Fibroblast of skin of left biceps (primary cell): ENCODE measurements at regions not wholly inside any gene's neighbourhood (a gene's known extent, or its start where the extent isn't known, plus 50 kb on each side); places are given as distances from the start of the nearest gene placed in this dataset.

Source experiments
- DNase-seq, 2 experiments: peaks; one replicate each; pipeline ENCODE4 v3.0.0-alpha.2; 2013; ENCODE audit warnings: low read depth in 2 of 2

GRCh38 chr15:37260255-37260654 is 159.9 kb upstream of the MEIS2 start:
- no peak for DNase-seq

GRCh38 chr15:37261685-37262084 is 161.3 kb upstream of the MEIS2 start:
- DNase-seq = no peak

GRCh38 chr15:37262922-37263608 is 162.7 kb upstream of the MEIS2 start:
- no peak for DNase-seq

- DNase-seq = peak; percentile 1 to 13
These were observed 188.9 kb upstream of the MEIS2 start for GRCh38 chr15:37289109-37289765.

- no peak for DNase-seq
These were observed 191.6 kb upstream of the MEIS2 start for GRCh38 chr15:37291920-37292319.

GRCh38 chr15:37298271-37298670 is 197.9 kb upstream of the MEIS2 start:
- no peak for DNase-seq

GRCh38 chr15:37339437-37339836 is 239.1 kb upstream of the MEIS2 start:
- DNase-seq = no peak

- no peak for DNase-seq
These were observed 239.5 kb upstream of the MEIS2 start for GRCh38 chr15:37339856-37340255.

GRCh38 chr15:37340438-37340837 is 240.1 kb upstream of the MEIS2 start:
- no peak for DNase-seq

- DNase-seq = no peak
These were observed 258.9 kb upstream of the MEIS2 start for GRCh38 chr15:37359101-37359892.

GRCh38 chr15:37359893-37360290 is 259.5 kb upstream of the MEIS2 start:
- no peak for DNase-seq

- no peak for DNase-seq
These were observed 260.4 kb upstream of the MEIS2 start for GRCh38 chr15:37360724-37361123.

GRCh38 chr15:37361621-37362020 is 261.3 kb upstream of the MEIS2 start:
- no peak for DNase-seq

- DNase-seq = no peak
These were observed 262.1 kb upstream of the MEIS2 start for GRCh38 chr15:37362414-37362813.

GRCh38 chr15:37368961-37369360 is 268.6 kb upstream of the MEIS2 start:
- DNase-seq = no peak

- DNase-seq = no peak
These were observed 270.6 kb upstream of the MEIS2 start for GRCh38 chr15:37370941-37371340.

- DNase-seq = peak in 1 of 2 experiments; percentile 12
These were observed 271.7 kb upstream of the MEIS2 start for GRCh38 chr15:37372064-37372463.

GRCh38 chr15:37375519-37375918 is 275.2 kb upstream of the MEIS2 start:
- peak in 1 of 2 experiments; percentile 9 for DNase-seq

GRCh38 chr15:37377428-37377827 is 277.1 kb upstream of the MEIS2 start:
- DNase-seq = no peak

- no peak for DNase-seq
These were observed 294.2 kb upstream of the MEIS2 start for GRCh38 chr15:37394402-37395099.

- no peak for DNase-seq
These were observed 294.7 kb upstream of the MEIS2 start for GRCh38 chr15:37395100-37395468.
